ENCODE measurements at regions not wholly inside any gene's neighbourhood (a gene's known extent, or its start where the extent isn't known, plus 50 kb on each side); places are given as distances from the start of the nearest gene placed in this dataset.

GRCh38 chr6:166877906-166878305 lies 78.4 kb downstream of the RNASET2 start:
- no peak for DNase-seq (ENCODE audit: extremely low read depth, low read depth, low spot score)

GRCh38 chr6:166877349-166877748 lies 79.0 kb downstream of the RNASET2 start:
- no peak for DNase-seq (ENCODE audit: extremely low read depth, low read depth, low spot score)

GRCh38 chr6:166872531-166873009 lies 83.8 kb downstream of the RNASET2 start:
- DNase-seq (ENCODE audit: extremely low read depth, low read depth, low spot score), result no peak

- no peak for DNase-seq (ENCODE audit: extremely low read depth, low read depth, low spot score)
Measured at GRCh38 chr6:166870602-166871208, 85.6 kb downstream of the RNASET2 start.

- DNase-seq (ENCODE audit: extremely low read depth, low read depth, low spot score), result no peak
Measured at GRCh38 chr6:166866839-166867637, 89.3 kb downstream of the RNASET2 start.

GRCh38 chr6:166864333-166864732 lies 92.0 kb downstream of the RNASET2 start:
- DNase-seq (ENCODE audit: extremely low read depth, low read depth, low spot score), result no peak

GRCh38 chr6:166862978-166863530 lies 93.3 kb downstream of the RNASET2 start:
- no peak for DNase-seq (ENCODE audit: extremely low read depth, low read depth, low spot score)

GRCh38 chr6:166862287-166862977 lies 93.9 kb downstream of the RNASET2 start:
- no peak for DNase-seq (ENCODE audit: extremely low read depth, low read depth, low spot score)

- no peak for DNase-seq (ENCODE audit: extremely low read depth, low read depth, low spot score)
Measured at GRCh38 chr6:166861961-166862286, 94.4 kb downstream of the RNASET2 start.

- DNase-seq (ENCODE audit: extremely low read depth, low read depth, low spot score), result no peak
Measured at GRCh38 chr6:166861304-166861703, 95.0 kb downstream of the RNASET2 start.

GRCh38 chr6:166860392-166860791 lies 96.0 kb downstream of the RNASET2 start:
- DNase-seq (ENCODE audit: extremely low read depth, low read depth, low spot score), result no peak

GRCh38 chr6:166855416-166855815 lies 100.9 kb downstream of the RNASET2 start:
- DNase-seq (ENCODE audit: extremely low read depth, low read depth, low spot score), result no peak

GRCh38 chr6:166853371-166854325 lies 102.7 kb downstream of the RNASET2 start:
- no peak for DNase-seq (ENCODE audit: extremely low read depth, low read depth, low spot score)

GRCh38 chr6:166852451-166852975 lies 103.8 kb downstream of the RNASET2 start:
- DNase-seq (ENCODE audit: extremely low read depth, low read depth, low spot score), result no peak

GRCh38 chr6:166851911-166852310 lies 104.4 kb downstream of the RNASET2 start:
- DNase-seq (ENCODE audit: extremely low read depth, low read depth, low spot score), result no peak

GRCh38 chr6:166851426-166851825 lies 104.9 kb downstream of the RNASET2 start:
- no peak for DNase-seq (ENCODE audit: extremely low read depth, low read depth, low spot score)

GRCh38 chr6:166850677-166851076 lies 105.7 kb downstream of the RNASET2 start:
- no peak for DNase-seq (ENCODE audit: extremely low read depth, low read depth, low spot score)

- DNase-seq (ENCODE audit: extremely low read depth, low read depth, low spot score), result no peak
Measured at GRCh38 chr6:166849749-166850183, 106.6 kb downstream of the RNASET2 start.

GRCh38 chr6:166848979-166849748 lies 107.2 kb downstream of the RNASET2 start:
- no peak for DNase-seq (ENCODE audit: extremely low read depth, low read depth, low spot score)
